ENCODE measurements at regions not wholly inside any gene's neighbourhood (a gene's known extent, or its start where the extent isn't known, plus 50 kb on each side); places are given as distances from the start of the nearest gene placed in this dataset.
"Not testable (repeated sequence)": the region's sequence is repeated elsewhere in the genome, so short reads cannot be mapped to it uniquely, and the experiment has no call there.

DNA sequence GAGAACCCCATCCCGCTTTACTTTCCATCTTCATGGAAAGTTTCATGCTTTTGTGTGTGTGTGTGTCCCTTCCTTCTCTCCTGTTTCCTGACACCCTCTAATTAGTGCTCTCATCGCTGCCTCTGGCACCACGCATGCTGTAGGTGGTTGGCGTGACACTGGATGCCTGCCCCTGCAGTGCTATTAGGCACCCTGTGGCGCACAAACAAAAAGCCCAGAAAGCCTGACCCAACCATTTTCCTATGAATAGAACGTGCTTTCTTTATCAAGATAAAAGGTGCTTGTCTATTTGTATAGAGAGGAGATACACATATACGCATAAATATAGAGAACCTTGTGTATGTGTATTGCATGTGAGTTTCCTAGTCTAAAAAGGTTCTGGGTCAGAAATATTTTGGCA is 120.8 kb upstream of the CDCA7L start:
- Histone ChIP-seq H3K36me3 (replicated peaks; ENCODE audit: control insufficient read depth, insufficient read depth, low read length) (no peaks in the 10 kb centered on the region), H3K27me3 (ENCODE audit: control insufficient read depth, insufficient read depth, low read length) (no peaks in the 10 kb centered on the region), H3K4me3 (ENCODE audit: insufficient read depth, low read depth, low read length) (no peak overlapping the region)
- peak; percentile 55 for DNase-seq

DNA sequence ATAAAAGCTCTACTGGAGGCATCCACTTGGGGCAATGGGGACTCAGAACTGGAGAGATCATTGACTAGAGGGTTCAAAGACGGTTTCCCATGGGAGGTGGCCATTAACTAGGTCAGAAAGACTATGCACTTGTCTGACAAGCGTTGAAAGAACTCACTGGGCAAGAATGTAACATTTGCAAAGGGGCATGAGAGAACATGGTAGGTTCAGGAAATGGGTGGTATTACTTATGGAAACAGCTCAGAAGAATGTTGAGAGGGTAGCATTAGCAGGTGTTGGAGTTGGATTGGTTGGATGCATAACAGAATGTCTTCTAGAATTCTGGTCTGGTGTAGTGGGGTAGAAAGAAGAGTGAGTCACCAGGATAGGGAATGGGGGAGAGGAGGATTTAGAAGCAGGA is 119.1 kb upstream of the CDCA7L start:
- no peak overlapping the region for H3K4me3 ChIP-seq (ENCODE audit: insufficient read depth, low read depth, low read length)
- no peaks in the 10 kb centered on the region for H3K36me3 ChIP-seq (replicated peaks; ENCODE audit: control insufficient read depth, insufficient read depth, low read length)
- no peaks in the 10 kb centered on the region for H3K27me3 ChIP-seq (ENCODE audit: control insufficient read depth, insufficient read depth, low read length)
- DNase-seq = no peak

DNA sequence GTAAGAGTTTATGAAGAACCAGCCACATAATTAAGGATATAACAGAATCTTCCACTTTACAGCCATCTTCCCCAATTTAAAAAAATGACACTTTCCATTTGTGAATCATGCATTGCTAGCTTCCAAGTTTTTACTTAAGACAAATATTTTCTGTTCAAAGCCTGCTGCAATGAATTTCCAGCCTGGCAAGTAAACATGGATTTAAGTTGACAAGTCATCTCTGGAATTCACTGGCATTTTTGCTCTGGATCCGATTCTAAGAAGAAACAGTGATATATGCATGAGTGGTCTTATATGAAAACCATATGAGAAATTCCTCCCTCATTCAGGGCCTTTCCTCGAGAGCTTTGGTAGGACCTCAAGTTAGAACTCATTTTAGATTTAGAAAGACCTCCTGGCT is 116.1 kb upstream of the CDCA7L start:
- H3K36me3 ChIP-seq (replicated peaks; ENCODE audit: control insufficient read depth, insufficient read depth, low read length) = no peaks in the 10 kb centered on the region
- no peaks in the 10 kb centered on the region for H3K27me3 ChIP-seq (ENCODE audit: control insufficient read depth, insufficient read depth, low read length)
- H3K4me3 ChIP-seq (ENCODE audit: insufficient read depth, low read depth, low read length) = no peak overlapping the region
- no peak for DNase-seq

DNA sequence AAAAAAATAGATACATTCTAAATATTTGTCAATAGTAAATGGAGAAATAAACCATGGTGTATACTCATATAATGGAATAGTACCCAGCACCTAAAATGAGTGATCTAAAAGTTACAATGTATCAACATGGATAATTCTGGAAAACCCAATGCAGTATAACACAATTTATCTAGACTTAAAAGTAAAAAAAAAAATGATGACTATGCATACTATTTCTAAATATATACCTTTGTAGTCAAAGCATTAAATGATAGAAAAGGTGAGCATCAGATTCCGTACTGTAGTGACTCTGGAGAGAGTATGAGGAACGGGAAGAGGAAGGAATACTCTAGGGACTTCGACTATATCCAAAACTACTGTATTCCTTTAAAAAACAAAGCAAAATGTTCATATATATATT is 115.2 kb upstream of the CDCA7L start:
- no peaks in the 10 kb centered on the region for H3K36me3 ChIP-seq (replicated peaks; ENCODE audit: control insufficient read depth, insufficient read depth, low read length)
- no peaks in the 10 kb centered on the region for H3K27me3 ChIP-seq (ENCODE audit: control insufficient read depth, insufficient read depth, low read length)
- no peak for DNase-seq
- H3K4me3 ChIP-seq (ENCODE audit: insufficient read depth, low read depth, low read length) = no peak overlapping the region

DNA sequence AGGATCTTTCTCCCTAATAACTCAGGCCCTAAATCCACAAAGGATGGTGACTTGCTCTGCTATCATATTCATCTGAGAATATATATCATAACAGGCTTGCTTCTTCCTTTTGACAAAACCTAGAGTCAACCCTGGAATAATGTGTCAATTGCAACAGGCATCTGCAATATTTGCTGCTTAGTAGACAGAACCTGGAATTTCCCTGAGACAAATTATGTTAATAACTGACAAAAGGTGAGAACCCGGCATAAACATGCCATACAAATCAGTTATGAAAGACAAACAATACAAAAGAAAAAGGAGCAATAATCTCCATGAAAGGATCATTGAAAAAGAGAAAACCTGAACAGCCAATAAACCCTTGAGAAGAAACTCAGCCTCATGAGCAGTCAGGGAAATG is 114.5 kb upstream of the CDCA7L start:
- no peaks in the 10 kb centered on the region for H3K27me3 ChIP-seq (ENCODE audit: control insufficient read depth, insufficient read depth, low read length)
- DNase-seq = no peak
- no peaks in the 10 kb centered on the region for H3K36me3 ChIP-seq (replicated peaks; ENCODE audit: control insufficient read depth, insufficient read depth, low read length)
- no peak overlapping the region for H3K4me3 ChIP-seq (ENCODE audit: insufficient read depth, low read depth, low read length)

DNA sequence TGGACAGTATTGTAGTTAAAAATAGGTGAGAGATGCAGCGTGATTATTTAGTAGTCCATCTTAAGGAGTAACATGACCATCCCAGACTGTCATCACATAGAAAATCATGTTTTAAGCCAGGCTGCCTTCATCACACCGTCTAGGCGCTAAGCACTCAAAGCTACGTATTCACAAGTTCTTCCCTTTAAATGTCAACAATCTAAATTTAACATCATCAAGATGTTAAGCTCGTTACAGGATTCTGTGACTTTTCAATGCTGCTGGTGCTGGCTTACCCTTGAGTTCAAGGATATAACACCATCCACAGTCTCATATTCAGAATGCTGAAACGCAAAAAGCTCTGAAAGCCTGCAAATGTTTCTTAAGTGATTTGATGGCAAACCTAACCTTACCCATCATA is 109.5 kb upstream of the CDCA7L start:
- H3K27me3 ChIP-seq (ENCODE audit: control insufficient read depth, insufficient read depth, low read length) = no peaks in the 10 kb centered on the region
- no peak for DNase-seq
- H3K4me3 ChIP-seq (ENCODE audit: insufficient read depth, low read depth, low read length) = no peak overlapping the region
- H3K36me3 ChIP-seq (replicated peaks; ENCODE audit: control insufficient read depth, insufficient read depth, low read length) = no peaks in the 10 kb centered on the region

DNA sequence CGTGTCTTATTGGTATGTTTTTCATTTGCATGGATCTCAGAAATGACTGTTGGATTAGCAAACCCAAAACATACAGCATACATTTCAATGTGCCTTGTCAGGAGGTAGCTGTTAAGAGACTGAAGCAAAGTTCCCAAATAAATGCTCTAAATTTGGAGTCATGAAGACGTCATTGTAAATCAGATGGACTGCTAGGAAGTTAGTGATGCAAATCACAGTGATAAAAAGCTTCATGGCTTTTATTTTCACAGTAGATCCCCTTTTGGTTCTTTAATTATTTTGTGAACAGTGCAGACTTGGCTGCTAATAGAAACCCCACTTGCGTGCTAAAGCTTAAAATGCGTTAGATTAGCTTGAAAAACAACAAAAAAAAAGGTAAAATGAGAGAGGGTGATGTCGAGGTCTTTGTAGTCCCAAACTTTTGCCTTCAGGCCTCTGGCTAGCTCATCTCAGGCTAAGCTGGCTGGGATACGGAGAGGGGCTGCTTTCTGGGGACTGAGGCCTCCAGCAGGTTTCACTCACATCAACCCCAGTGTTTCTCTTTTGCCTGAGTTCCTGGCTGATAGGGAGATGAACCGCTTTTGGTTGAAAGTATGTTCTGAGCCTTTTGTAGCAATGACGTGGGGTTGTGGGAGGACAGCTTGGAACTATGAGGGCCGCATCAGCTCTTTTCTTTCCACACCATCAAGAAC is 107.1 kb upstream of the CDCA7L start:
- DNase-seq = no peak
- no peaks in the 10 kb centered on the region for H3K27me3 ChIP-seq (ENCODE audit: control insufficient read depth, insufficient read depth, low read length)
- no peaks in the 10 kb centered on the region for H3K36me3 ChIP-seq (replicated peaks; ENCODE audit: control insufficient read depth, insufficient read depth, low read length)
- no peak overlapping the region for H3K4me3 ChIP-seq (ENCODE audit: insufficient read depth, low read depth, low read length)

DNA sequence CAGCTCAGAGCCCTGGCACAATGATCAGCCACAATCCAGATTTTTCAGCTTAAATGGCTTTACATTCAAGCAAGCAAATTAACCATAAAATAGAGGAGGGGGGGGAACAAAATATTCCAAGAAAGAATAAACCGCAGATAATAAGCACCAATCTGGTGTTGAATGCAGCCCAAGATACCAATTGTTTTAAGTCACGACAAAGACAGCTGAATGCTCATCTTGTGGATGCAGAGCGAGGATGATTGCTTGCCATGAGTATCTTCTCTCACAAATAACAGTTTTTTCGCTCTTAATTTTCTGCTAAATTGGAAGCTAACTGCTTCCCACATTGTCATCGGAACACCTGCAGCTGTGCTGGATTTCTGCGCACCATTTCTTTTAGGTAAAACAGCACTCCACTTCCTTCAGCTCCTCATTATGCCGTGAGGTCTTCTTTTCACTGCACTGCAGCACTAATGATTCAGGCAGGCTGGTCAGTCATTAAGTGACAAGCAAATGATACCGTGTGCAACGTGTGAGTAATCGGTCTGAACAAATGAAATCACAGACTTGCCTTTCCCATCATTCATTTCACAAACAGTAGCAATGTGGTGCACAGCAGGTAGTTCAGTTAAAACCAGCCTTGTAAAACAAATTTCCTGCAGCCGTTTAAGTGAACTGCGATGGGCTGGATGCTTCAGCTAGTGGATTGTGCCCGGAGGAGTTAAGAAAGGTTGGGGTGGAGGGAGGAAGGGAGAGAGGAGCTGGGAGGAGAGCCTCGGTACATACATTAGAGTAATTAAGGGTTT is 106.4 kb upstream of the CDCA7L start:
- Histone ChIP-seq H3K4me3 (ENCODE audit: insufficient read depth, low read depth, low read length) (no peak overlapping the region), H3K27me3 (ENCODE audit: control insufficient read depth, insufficient read depth, low read length) (no peaks in the 10 kb centered on the region), H3K36me3 (replicated peaks; ENCODE audit: control insufficient read depth, insufficient read depth, low read length) (no peaks in the 10 kb centered on the region)
- DNase-seq = no peak

DNA sequence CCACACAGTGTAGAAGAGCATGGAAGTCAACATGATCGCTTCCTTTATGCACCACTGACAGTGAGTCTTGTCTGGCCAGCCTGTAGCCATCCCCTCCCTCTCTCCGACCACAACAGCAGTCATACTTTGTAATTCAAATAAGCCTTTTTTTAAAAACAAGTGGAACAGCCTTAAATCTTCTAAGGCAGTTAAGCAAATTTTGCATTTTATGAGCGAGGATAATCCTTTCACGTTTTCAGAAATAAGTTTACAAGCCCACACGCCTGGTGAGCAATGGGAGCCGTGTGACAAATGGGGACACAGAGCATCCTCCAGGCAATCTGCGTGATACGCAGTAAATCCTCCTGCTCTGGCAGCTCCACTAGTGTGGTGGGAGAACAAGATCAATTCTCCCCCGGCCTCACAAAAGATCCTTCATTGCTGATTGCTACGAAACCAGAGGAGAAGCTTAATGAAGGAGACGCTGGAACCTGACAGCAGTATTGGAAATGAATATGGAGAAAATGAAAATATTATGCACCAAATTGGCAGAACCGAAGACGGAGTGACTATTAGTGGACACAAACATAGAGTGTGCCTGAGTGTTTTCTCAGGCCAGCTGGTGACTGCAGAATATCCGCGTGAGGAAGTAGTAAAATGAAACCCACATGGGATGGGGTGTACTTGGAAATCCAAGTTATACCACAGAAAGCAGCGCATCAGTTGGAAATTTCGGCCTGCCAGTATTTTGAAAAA is 104.2 kb upstream of the CDCA7L start:
- H3K27me3 ChIP-seq (ENCODE audit: control insufficient read depth, insufficient read depth, low read length) = no peaks in the 10 kb centered on the region
- no peak for DNase-seq
- no peak overlapping the region for H3K4me3 ChIP-seq (ENCODE audit: insufficient read depth, low read depth, low read length)
- no peaks in the 10 kb centered on the region for H3K36me3 ChIP-seq (replicated peaks; ENCODE audit: control insufficient read depth, insufficient read depth, low read length)

DNA sequence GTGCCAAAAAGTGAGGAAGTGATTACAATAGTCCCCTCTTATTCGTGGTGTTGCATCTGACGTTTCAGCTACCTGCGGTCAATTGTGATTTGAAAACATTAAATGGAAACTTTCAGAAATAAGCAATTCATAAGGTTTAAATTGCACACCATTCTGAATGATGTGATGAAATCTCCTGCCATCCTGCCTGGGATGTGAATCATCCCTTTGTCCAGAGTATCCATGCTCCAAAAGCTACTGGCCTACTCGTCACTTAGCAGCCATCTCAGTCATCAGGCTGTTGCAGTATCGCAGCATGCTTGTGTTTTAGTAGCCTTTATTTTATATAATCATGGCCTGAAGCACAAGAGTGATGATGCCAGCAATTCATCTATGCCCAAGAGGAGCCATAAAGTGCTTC is 97.7 kb upstream of the CDCA7L start:
- Histone ChIP-seq H3K27me3 (ENCODE audit: control insufficient read depth, insufficient read depth, low read length) (no peaks in the 10 kb centered on the region), H3K4me3 (ENCODE audit: insufficient read depth, low read depth, low read length) (no peak overlapping the region), H3K36me3 (replicated peaks; ENCODE audit: control insufficient read depth, insufficient read depth, low read length) (no peaks in the 10 kb centered on the region)
- no peak for DNase-seq

DNA sequence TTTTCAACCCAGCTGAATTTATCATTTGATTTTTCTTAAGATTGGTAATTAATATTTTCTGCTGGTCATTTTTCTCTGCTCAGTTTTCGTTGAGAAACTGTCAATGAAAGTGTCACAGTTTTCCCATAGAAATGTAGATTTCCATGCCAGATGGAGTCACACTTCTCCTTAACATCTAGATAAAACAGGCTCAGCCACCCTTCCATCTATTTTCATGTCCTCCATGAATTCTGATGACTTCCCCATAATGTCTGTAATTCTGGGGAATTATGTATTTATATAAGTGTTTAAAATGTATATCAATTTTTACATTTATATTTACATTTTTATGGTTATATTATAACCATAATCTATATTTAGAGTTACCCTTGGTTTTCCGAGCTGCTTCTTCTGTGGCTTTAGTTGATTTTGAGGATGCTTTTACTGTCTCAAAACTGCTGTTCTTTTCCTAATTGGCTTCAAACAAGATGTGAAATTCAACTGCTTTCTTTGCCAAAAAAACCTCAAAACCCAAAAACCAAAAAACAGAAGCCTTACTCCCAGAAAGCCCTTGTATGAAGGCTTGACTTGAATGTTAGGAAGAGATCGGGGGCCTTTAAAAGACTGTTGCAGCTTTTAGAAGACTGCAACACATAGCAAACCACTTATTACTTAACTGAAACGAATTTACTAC is 95.4 kb upstream of the CDCA7L start:
- Histone ChIP-seq H3K27me3 (ENCODE audit: control insufficient read depth, insufficient read depth, low read length) (no peaks in the 10 kb centered on the region), H3K4me3 (ENCODE audit: insufficient read depth, low read depth, low read length) (no peak overlapping the region), H3K36me3 (replicated peaks; ENCODE audit: control insufficient read depth, insufficient read depth, low read length) (no peaks in the 10 kb centered on the region)
- no peak for DNase-seq

DNA sequence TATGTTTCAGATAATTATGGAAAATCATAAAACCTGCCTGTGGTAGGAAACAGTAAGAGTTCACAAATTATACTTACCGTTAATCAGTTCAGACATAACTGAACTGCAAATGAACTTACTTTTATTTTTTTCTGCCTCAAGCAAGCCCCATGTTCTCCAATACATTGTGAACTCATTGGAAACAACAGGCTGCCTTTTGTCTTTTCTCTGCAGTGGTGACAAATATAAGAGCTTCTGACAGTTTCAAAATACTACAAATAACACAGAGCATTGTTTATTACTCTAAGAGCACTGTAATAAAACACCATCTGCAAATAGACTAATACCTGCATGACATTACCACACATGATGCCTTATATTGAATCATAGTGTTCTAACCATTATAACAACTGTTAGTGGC is 94.0 kb upstream of the CDCA7L start:
- no peaks in the 10 kb centered on the region for H3K36me3 ChIP-seq (replicated peaks; ENCODE audit: control insufficient read depth, insufficient read depth, low read length)
- H3K27me3 ChIP-seq (ENCODE audit: control insufficient read depth, insufficient read depth, low read length) = no peaks in the 10 kb centered on the region
- no peak for DNase-seq
- no peak overlapping the region for H3K4me3 ChIP-seq (ENCODE audit: insufficient read depth, low read depth, low read length)

DNA sequence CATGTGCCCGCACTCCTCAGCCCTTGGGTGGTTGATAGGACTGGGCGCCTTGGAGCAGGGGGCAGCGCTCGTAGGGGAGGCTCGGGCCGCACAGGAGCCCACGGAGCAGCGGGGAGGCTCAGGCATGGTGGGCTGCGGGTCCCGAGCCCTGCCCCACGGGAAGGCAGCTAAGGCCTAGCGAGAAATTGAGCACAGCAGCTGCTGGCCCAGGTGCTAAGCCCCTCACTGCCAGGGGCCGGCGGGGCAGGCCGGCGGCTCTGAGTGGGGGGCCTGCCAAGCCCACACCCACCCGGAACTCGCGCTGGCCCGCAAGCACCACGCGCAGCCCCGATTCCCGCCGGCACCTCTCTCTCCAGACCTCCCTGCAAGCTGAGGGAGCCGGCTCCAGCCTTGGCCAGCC is 86.7 kb upstream of the CDCA7L start:
- H3K4me3 ChIP-seq (ENCODE audit: insufficient read depth, low read depth, low read length); H3K36me3 ChIP-seq (replicated peaks; ENCODE audit: control insufficient read depth, insufficient read depth, low read length); DNase-seq; H3K27me3 ChIP-seq (ENCODE audit: control insufficient read depth, insufficient read depth, low read length): not testable (repeated sequence)

DNA sequence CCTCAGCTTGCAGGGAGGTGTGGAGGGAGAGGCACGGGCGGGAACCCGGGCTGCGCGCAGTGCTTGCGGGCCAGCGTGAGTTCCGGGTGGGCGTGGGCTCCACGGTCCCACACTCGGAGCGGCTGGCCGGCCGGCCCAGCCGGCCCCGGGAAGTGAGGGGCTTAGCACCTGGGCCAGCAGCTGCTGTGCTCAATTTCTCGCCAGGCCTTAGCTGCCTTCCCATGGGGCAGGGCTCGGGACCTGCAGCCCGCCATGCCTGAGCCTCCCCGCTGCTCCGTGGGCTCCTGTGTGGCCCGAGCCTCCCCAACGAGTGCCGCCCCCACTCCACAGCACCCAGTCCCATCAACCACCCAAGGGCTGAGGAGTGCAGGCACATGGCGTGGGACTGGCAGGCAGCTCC is 83.0 kb upstream of the CDCA7L start:
- DNase-seq; H3K27me3 ChIP-seq (ENCODE audit: control insufficient read depth, insufficient read depth, low read length); H3K4me3 ChIP-seq (ENCODE audit: insufficient read depth, low read depth, low read length); H3K36me3 ChIP-seq (replicated peaks; ENCODE audit: control insufficient read depth, insufficient read depth, low read length): not testable (repeated sequence)

DNA sequence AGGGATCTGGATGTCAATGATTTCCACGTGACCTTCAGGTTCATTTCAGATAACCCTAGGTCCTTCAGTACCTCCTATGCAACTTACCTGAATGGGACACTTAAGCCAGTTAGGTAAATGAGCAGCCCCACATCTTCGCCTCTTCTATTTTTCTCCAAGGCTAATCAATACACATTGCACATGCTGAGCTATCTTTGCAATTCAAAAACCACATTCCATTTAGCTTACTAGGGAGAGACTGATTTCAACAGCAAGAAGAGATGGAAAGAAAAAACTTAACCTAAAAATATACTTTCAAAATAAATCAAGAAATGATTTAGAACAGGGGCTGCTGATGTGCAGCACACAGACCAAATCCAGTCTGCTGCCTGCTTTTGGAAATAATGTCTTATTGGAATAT is 81.8 kb upstream of the CDCA7L start:
- no peaks in the 10 kb centered on the region for H3K36me3 ChIP-seq (replicated peaks; ENCODE audit: control insufficient read depth, insufficient read depth, low read length)
- no peaks in the 10 kb centered on the region for H3K27me3 ChIP-seq (ENCODE audit: control insufficient read depth, insufficient read depth, low read length)
- DNase-seq = no peak
- no peak overlapping the region for H3K4me3 ChIP-seq (ENCODE audit: insufficient read depth, low read depth, low read length)

All from H7 (cell line).